Colonic mucosa (tissue), 4 donors: ENCODE measurements at regions not wholly inside any gene's neighbourhood (a gene's known extent, or its start where the extent isn't known, plus 50 kb on each side); places are given as distances from the start of the nearest gene placed in this dataset.
"Not testable (repeated sequence)": the region's sequence is repeated elsewhere in the genome, so short reads cannot be mapped to it uniquely, and the experiment has no call there.

ENCODE experiments used
- DNase-seq: peaks from one replicate; pipeline ENCODE4 v3.0.0-alpha.2; 2020
- H3K27ac ChIP-seq: fragments of 200-600 bp; one replicate; pipeline ENCODE4 v1.8.0; 2021
- H3K27me3 ChIP-seq: fragments of 200-600 bp; one replicate; pipeline ENCODE4 v1.8.0; 2021
- H3K36me3 ChIP-seq: fragments of 200-600 bp; one replicate; pipeline ENCODE4 v1.8.0; 2021
- H3K4me1 ChIP-seq: fragments of 200-600 bp; one replicate; pipeline ENCODE4 v1.8.0; 2021; ENCODE audit warnings: mild to moderate bottlenecking
- H3K4me3 ChIP-seq: fragments of 200-600 bp; one replicate; pipeline ENCODE4 v1.8.0; 2021
- H3K9ac ChIP-seq, 2 donors: one replicate each; pipeline ENCODE4 v1.7.0; 2013; ENCODE audit warnings: control low read depth in 2 of 2, low read depth in 2 of 2, low read length in 2 of 2
- H3K9me3 ChIP-seq: fragments of 200-600 bp; one replicate; pipeline ENCODE4 v1.8.0; 2021
- CTCF ChIP-seq: fragments of 200-600 bp; IDR thresholded peaks from one replicate; pipeline ENCODE4 v1.8.0; 2022; ENCODE audit warnings: antibody characterized with exemption, mild to moderate bottlenecking
- intact Hi-C: fragments of 100-400 bp; cut with DNase I; formaldehyde crosslinking; loops from one replicate; pipeline ENCODE4 v1.14.1; 2022
- donor health status: healthy.
- donor health status: DM: no; HTN: no; CAD: no.
- donor health status: DM: no; HTN: no; CAD: no.

- Histone ChIP-seq H3K27me3 (no peaks in the 10 kb centered on the region), H3K27ac (no peak overlapping the region), H3K9ac (no peak overlapping the region), H3K9me3 (no peaks in the 10 kb centered on the region), H3K36me3 (no peaks in the 10 kb centered on the region), H3K4me3 (no peak overlapping the region), H3K4me1 (no peaks in the 10 kb centered on the region)
- no peak for DNase-seq
- TF ChIP-seq CTCF, result no peak
- intact Hi-C loops, result no loop called here
These were observed 59.9 kb upstream of the LRPPRC start for GRCh38 chr2:44055664-44056063.

- intact Hi-C loops, result no loop called here
- H3K27me3 ChIP-seq, result no peaks in the 10 kb centered on the region
- DNase-seq, result no peak
- TF ChIP-seq CTCF, result no peak
- no peak overlapping the region for H3K27ac ChIP-seq
- H3K4me1 ChIP-seq, result no peaks in the 10 kb centered on the region
- H3K36me3 ChIP-seq, result no peaks in the 10 kb centered on the region
- H3K4me3 ChIP-seq, result no peak overlapping the region
- no peak overlapping the region for H3K9ac ChIP-seq
- H3K9me3 ChIP-seq, result no peaks in the 10 kb centered on the region
These were observed 61.2 kb upstream of the LRPPRC start for GRCh38 chr2:44056947-44057346.

- H3K9me3 ChIP-seq, H3K27me3 ChIP-seq, H3K4me1 ChIP-seq, H3K36me3 ChIP-seq, H3K9ac ChIP-seq, H3K4me3 ChIP-seq, DNase-seq, intact Hi-C loops, H3K27ac ChIP-seq: not testable (repeated sequence)
These were observed 64.5 kb upstream of the LRPPRC start for GRCh38 chr2:44060286-44060685.

- Histone ChIP-seq H3K9me3 (no peaks in the 10 kb centered on the region), H3K4me1 (no peaks in the 10 kb centered on the region), H3K9ac (no peak overlapping the region), H3K27ac (no peak overlapping the region), H3K27me3 (no peaks in the 10 kb centered on the region), H3K36me3 (no peaks in the 10 kb centered on the region), H3K4me3 (no peak overlapping the region)
- TF ChIP-seq CTCF, result no peak
- no peak for DNase-seq
- intact Hi-C loops, result no loop called here
These were observed 65.2 kb upstream of the LRPPRC start for GRCh38 chr2:44060990-44061389.

- TF ChIP-seq CTCF, result no peak
- no peaks in the 10 kb centered on the region for H3K9me3 ChIP-seq
- no peak overlapping the region for H3K9ac ChIP-seq
- H3K27me3 ChIP-seq, result no peaks in the 10 kb centered on the region
- DNase-seq, result no peak
- H3K4me3 ChIP-seq, result no peak overlapping the region
- no peak overlapping the region for H3K27ac ChIP-seq
- intact Hi-C loops, result no loop called here
- H3K36me3 ChIP-seq, result no peaks in the 10 kb centered on the region
- no peaks in the 10 kb centered on the region for H3K4me1 ChIP-seq
These were observed 65.7 kb upstream of the LRPPRC start for GRCh38 chr2:44061469-44061868.

- no peak overlapping the region for H3K27ac ChIP-seq
- H3K9ac ChIP-seq, result no peak overlapping the region
- no peak for DNase-seq
These were observed 66.1 kb upstream of the LRPPRC start for GRCh38 chr2:44061876-44062275.

More at GRCh38 chr2:44061876-44062275, 66.1 kb upstream of the LRPPRC start:
- Histone ChIP-seq H3K9me3 (no peaks in the 10 kb centered on the region), H3K4me3 (no peak overlapping the region), H3K36me3 (no peaks in the 10 kb centered on the region), H3K27me3 (no peaks in the 10 kb centered on the region), H3K4me1 (no peaks in the 10 kb centered on the region)
- no peak for TF ChIP-seq CTCF
- intact Hi-C loops, result no loop called here
